ENCODE measurements at regions not wholly inside any gene's neighbourhood (a gene's known extent, or its start where the extent isn't known, plus 50 kb on each side); places are given as distances from the start of the nearest gene placed in this dataset.

DNA sequence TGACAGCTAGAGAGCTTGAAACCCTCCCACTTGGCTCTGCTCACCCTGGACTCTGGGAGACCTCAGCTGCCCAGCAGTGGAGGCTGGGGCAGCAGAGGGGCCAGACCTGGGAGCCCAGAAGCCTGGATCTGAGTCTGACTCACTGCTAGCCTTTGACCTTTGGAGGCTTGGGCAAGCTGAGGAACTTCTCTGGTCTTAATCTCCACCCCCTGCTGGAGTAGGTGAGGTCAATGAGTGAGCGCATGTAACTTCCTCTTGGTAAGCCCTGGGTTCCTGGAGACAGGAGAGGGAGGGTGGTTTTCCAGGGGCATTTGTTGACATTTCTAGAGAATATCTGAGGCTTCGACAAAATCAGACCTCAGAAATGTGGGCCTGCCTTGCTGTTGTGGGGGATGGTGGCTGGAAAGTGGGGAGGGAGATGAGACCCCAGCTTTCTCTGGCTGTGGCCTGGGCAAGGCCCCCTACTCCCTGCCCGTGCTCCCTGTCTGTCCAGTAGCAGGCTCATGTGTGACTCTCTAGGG is 73.0 kb upstream of the YWHAQ start:
- TF ChIP-seq POLR2A (IDR thresholded peaks at IDR 0.05; ENCODE audit: borderline replicate concordance, extremely low read depth, insufficient read depth, insufficient read length), result no peak
- TF ChIP-seq SP1 (IDR thresholded peaks at IDR 0.05; ENCODE audit: low read depth), result no peak
- no peak for TF ChIP-seq ZNF274 (IDR thresholded peaks at IDR 0.05; ENCODE audit: low read depth, low read length)
- TF ChIP-seq JUND (IDR thresholded peaks at IDR 0.05), result no peak
- TF ChIP-seq, protein P1, sequence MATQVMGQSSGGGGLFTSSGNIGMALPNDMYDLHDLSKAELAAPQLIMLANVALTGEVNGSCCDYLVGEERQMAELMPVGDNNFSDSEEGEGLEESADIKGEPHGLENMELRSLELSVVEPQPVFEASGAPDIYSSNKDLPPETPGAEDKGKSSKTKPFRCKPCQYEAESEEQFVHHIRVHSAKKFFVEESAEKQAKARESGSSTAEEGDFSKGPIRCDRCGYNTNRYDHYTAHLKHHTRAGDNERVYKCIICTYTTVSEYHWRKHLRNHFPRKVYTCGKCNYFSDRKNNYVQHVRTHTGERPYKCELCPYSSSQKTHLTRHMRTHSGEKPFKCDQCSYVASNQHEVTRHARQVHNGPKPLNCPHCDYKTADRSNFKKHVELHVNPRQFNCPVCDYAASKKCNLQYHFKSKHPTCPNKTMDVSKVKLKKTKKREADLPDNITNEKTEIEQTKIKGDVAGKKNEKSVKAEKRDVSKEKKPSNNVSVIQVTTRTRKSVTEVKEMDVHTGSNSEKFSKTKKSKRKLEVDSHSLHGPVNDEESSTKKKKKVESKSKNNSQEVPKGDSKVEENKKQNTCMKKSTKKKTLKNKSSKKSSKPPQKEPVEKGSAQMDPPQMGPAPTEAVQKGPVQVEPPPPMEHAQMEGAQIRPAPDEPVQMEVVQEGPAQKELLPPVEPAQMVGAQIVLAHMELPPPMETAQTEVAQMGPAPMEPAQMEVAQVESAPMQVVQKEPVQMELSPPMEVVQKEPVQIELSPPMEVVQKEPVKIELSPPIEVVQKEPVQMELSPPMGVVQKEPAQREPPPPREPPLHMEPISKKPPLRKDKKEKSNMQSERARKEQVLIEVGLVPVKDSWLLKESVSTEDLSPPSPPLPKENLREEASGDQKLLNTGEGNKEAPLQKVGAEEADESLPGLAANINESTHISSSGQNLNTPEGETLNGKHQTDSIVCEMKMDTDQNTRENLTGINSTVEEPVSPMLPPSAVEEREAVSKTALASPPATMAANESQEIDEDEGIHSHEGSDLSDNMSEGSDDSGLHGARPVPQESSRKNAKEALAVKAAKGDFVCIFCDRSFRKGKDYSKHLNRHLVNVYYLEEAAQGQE (IDR thresholded peaks at IDR 0.05; ENCODE audit: low read depth), result no peak
- TF ChIP-seq, protein P2, sequence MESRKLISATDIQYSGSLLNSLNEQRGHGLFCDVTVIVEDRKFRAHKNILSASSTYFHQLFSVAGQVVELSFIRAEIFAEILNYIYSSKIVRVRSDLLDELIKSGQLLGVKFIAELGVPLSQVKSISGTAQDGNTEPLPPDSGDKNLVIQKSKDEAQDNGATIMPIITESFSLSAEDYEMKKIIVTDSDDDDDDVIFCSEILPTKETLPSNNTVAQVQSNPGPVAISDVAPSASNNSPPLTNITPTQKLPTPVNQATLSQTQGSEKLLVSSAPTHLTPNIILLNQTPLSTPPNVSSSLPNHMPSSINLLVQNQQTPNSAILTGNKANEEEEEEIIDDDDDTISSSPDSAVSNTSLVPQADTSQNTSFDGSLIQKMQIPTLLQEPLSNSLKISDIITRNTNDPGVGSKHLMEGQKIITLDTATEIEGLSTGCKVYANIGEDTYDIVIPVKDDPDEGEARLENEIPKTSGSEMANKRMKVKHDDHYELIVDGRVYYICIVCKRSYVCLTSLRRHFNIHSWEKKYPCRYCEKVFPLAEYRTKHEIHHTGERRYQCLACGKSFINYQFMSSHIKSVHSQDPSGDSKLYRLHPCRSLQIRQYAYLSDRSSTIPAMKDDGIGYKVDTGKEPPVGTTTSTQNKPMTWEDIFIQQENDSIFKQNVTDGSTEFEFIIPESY (IDR thresholded peaks at IDR 0.05; ENCODE audit: extremely low read depth, insufficient replicate concordance, low read length), result no peak
- no peak for TF ChIP-seq SIN3A (IDR thresholded peaks at IDR 0.05; ENCODE audit: low read depth)
- TF ChIP-seq, protein P3, sequence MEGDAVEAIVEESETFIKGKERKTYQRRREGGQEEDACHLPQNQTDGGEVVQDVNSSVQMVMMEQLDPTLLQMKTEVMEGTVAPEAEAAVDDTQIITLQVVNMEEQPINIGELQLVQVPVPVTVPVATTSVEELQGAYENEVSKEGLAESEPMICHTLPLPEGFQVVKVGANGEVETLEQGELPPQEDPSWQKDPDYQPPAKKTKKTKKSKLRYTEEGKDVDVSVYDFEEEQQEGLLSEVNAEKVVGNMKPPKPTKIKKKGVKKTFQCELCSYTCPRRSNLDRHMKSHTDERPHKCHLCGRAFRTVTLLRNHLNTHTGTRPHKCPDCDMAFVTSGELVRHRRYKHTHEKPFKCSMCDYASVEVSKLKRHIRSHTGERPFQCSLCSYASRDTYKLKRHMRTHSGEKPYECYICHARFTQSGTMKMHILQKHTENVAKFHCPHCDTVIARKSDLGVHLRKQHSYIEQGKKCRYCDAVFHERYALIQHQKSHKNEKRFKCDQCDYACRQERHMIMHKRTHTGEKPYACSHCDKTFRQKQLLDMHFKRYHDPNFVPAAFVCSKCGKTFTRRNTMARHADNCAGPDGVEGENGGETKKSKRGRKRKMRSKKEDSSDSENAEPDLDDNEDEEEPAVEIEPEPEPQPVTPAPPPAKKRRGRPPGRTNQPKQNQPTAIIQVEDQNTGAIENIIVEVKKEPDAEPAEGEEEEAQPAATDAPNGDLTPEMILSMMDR (IDR thresholded peaks at IDR 0.05 in 2 of 3, conservative IDR thresholded peaks at IDR 0.05 in 1 of 3; ENCODE audit: borderline replicate concordance in 1 of 3, insufficient read depth in 1 of 3, low read depth in 2 of 3, low read length in 2 of 3), result no peak
- no peak for TF ChIP-seq EZH2 (IDR thresholded peaks at IDR 0.05)
- TF ChIP-seq, protein P4, sequence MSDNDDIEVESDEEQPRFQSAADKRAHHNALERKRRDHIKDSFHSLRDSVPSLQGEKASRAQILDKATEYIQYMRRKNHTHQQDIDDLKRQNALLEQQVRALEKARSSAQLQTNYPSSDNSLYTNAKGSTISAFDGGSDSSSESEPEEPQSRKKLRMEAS (IDR thresholded peaks at IDR 0.05), result no peak
- TF ChIP-seq ELF1 (IDR thresholded peaks at IDR 0.05; ENCODE audit: borderline replicate concordance, low read depth), result no peak
- no peak for TF ChIP-seq EZH2phosphoT487 (IDR thresholded peaks at IDR 0.05; ENCODE audit: borderline replicate concordance)

All from HCT116 (cell line).